ENCODE measurements at regions not wholly inside any gene's neighbourhood (a gene's known extent, or its start where the extent isn't known, plus 50 kb on each side); places are given as distances from the start of the nearest gene placed in this dataset.
"Not testable (repeated sequence)": the region's sequence is repeated elsewhere in the genome, so short reads cannot be mapped to it uniquely, and the experiment has no call there.

DNA sequence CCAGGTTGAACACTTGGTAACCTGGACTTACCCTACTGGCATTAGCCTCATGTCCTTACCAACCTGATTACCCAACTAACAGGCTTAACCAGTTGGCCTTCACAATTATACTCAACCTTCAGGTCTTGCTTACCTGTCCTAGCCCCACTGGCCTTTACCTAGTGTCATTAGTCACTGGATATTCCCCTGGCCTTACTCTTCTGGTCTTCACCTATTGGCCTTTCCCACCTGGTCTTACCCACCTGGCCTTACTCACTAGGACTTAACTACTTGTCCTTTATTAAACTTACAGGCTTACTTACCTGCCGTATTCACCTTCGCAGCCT lies 131.1 kb upstream of the ZSWIM2 start:
- Mint-ChIP-seq H3K36me3 (ENCODE audit: low read depth) (no peaks in the 10 kb centered on the region), H3K4me3 (no peak overlapping the region), H3K9me3 (peaks cover 1% of the 10 kb centered on the region), H3K4me1 (ENCODE audit: low read depth) (no peaks in the 10 kb centered on the region), H3K27me3 (ENCODE audit: insufficient read depth) (no peaks in the 10 kb centered on the region), H3K27ac (no peak overlapping the region)
- DNase-seq (ENCODE audit: low spot score), result no peak
- intact Hi-C loops (cut with micrococcal nuclease), result no loop called here

DNA sequence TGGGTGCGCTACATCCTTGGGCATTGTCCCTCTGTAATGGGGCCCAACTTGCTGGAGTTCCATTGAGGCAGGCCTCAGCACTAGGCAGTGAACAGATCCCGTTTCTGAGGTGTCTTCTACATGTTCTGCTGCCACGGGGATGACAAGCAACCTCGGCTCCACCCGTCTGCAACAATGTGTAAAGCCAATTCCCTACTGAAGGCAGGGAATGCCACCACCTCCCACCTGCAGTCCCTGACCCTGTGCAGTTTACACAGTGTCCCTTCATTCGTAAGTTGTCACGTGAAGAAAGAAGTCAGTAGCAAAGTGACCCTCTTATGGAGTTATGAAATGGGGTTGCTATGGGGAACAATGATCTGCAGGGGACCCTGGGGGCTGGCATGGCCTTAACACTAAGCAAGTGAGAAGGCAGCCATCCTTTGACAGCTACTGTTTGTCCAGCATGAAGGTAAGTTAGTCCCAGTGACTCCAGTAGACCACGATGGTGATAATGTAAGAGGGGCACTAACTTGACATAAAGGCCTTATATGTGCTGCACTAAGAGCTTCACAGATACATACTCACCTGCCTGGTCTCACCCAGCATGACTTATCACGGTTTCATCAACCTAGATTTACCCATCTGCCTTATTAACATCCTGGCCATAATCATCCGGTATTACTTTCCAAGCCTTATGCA lies 130.6 kb upstream of the ZSWIM2 start:
- Mint-ChIP-seq H3K27ac (no peak overlapping the region), H3K27me3 (ENCODE audit: insufficient read depth) (no peaks in the 10 kb centered on the region), H3K9me3 (no peaks in the 10 kb centered on the region), H3K4me3 (no peak overlapping the region), H3K36me3 (ENCODE audit: low read depth) (no peaks in the 10 kb centered on the region), H3K4me1 (ENCODE audit: low read depth) (no peaks in the 10 kb centered on the region)
- intact Hi-C loops (cut with micrococcal nuclease), result no loop called here
- no peak for DNase-seq (ENCODE audit: low spot score)

DNA sequence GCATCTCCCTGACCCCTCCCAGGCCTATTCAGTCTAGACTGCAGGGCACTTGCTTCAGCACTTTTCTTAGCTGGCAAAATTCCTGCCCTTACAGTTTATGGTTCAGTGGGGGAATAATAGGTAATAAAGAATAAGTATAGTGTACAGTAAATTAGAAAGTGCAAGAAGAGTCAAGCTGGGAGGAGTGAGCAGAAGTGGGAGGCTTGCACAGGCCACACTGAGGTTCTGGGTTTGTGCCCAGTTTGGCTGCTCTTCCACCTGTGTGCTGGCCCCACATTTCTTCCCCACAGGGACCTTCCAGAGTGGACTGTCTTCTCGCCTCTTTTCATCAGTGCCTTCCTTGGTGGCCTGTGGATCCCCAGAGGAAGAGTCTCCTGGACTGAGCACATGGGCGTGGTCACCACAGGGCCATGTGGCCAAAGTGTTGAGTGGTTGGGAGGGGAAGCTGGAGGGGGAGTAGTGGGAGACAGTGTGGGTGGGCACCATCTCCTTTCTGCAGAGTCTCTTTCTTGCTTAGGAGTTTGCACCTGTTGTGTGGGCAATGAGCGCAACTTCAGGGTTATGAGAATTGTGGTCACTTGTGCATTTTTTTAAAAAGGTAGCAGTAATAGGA lies 128.6 kb upstream of the ZSWIM2 start:
- H3K27ac Mint-ChIP-seq, result no peak overlapping the region
- no peaks in the 10 kb centered on the region for H3K4me1 Mint-ChIP-seq (ENCODE audit: low read depth)
- H3K27me3 Mint-ChIP-seq (ENCODE audit: insufficient read depth), result no peaks in the 10 kb centered on the region
- no peaks in the 10 kb centered on the region for H3K36me3 Mint-ChIP-seq (ENCODE audit: low read depth)
- intact Hi-C loops (cut with micrococcal nuclease), result no loop called here
- H3K4me3 Mint-ChIP-seq, result no peak overlapping the region
- DNase-seq (ENCODE audit: low spot score), result no peak
- no peaks in the 10 kb centered on the region for H3K9me3 Mint-ChIP-seq

DNA sequence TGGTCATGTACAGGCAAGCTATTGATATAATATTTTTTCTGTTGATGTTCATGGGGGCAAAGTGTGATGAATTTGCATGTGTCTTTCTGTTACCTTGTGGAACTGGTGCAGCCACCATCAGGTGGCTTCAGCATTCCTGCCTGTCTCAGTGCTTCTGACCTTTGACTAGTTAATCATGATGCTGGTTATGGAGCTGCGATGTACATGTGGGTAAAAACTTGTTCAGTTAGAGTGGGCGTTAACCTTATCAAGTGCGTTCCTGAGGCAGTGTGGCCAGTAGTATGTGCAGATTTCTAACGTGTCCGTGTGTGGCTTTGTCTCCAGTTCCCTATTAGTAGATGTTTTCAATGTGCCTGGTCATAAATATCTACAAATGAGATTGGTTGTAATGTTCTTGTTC lies 127.4 kb upstream of the ZSWIM2 start:
- Mint-ChIP-seq H3K4me3 (no peak overlapping the region), H3K9me3 (no peaks in the 10 kb centered on the region), H3K36me3 (ENCODE audit: low read depth) (no peaks in the 10 kb centered on the region), H3K27me3 (ENCODE audit: insufficient read depth) (no peaks in the 10 kb centered on the region), H3K4me1 (ENCODE audit: low read depth) (no peaks in the 10 kb centered on the region), H3K27ac (no peak overlapping the region)
- intact Hi-C loops (cut with micrococcal nuclease), result no loop called here
- no peak for DNase-seq (ENCODE audit: low spot score)

DNA sequence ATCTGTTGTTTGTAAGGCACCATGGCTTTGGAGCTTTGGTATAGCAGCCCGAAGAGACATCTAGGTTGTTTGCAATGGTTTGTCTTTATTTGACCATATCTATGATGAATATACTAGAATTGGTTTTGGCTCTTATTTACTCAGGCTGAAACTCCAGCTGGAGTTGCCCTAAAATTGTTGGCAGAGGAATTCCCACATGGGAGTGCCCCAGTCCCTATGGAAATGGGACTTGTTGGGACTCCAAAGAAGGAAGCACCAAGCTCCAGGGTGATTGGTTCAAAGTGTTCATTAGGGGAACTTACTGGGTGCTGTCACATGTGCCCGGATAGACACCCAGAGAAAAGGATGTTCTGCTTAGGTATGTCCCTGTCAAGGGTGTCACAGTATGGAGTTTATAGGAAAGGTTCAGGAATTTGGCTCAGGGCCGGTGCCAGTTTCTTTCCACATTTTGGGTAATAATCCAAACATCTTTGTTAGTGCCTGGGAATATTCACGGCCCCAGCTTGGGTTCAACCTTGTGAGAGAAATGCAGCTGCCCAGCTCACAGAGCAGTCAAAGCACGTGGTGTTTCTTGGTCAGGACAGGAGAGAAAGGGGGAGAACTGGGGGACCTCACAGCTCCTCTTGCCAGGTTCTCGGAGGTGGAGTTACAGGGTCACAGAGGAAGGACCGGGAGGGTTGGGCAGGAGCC lies 123.5 kb upstream of the ZSWIM2 start:
- Mint-ChIP-seq H3K27me3 (ENCODE audit: insufficient read depth) (no peaks in the 10 kb centered on the region), H3K4me3 (no peak overlapping the region), H3K36me3 (ENCODE audit: low read depth) (no peaks in the 10 kb centered on the region), H3K9me3 (no peaks in the 10 kb centered on the region), H3K4me1 (ENCODE audit: low read depth) (no peaks in the 10 kb centered on the region), H3K27ac (no peak overlapping the region)
- no peak for DNase-seq (ENCODE audit: low spot score)
- intact Hi-C loops (cut with micrococcal nuclease), result no loop called here

DNA sequence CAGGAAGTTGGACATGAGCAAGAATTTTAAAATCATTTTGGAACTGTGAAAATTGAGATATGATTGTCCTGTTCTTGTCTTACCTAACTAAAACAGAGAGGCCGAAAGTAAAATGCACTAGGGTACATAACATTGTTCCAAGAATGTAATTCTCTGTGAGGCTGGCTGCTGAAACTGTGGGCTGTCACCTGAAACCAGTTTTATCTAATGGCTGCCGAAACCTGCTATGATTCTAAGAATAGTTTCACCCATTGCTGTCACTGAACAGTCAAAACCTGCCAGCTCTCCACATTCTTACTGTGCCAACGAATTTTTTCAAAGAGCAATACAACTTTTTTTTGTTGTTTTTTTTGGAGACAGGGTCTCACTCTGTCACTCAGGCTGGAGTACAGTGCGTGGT lies 119.3 kb upstream of the ZSWIM2 start:
- H3K27ac Mint-ChIP-seq, result no peak overlapping the region
- H3K36me3 Mint-ChIP-seq (ENCODE audit: low read depth), result no peaks in the 10 kb centered on the region
- no peak overlapping the region for H3K4me3 Mint-ChIP-seq
- no peaks in the 10 kb centered on the region for H3K9me3 Mint-ChIP-seq
- DNase-seq (ENCODE audit: low spot score), result no peak
- no peaks in the 10 kb centered on the region for H3K4me1 Mint-ChIP-seq (ENCODE audit: low read depth)
- H3K27me3 Mint-ChIP-seq (ENCODE audit: insufficient read depth), result no peaks in the 10 kb centered on the region
- intact Hi-C loops (cut with micrococcal nuclease), result no loop called here

DNA sequence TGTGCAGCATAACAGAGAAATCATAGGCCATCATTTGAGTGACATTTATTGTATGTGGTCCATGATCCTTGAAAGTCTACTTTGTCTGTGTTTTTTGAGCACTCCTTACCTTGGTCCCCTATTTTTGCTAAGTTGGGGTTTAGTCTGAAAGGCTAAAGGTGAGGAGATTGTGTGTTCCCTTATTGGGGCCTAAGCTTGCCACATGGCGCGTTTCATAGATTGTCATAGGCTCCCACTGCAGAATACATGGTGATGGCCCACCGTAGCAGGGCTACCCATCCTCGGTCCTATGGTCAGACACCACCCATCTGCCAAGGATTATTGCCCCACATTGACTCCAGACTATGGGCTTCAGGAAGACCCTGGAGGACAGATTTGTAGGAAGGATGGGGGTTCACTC lies 117.0 kb upstream of the ZSWIM2 start:
- no peak for DNase-seq (ENCODE audit: low spot score)
- Mint-ChIP-seq H3K27ac (no peak overlapping the region), H3K36me3 (ENCODE audit: low read depth) (no peaks in the 10 kb centered on the region), H3K4me3 (no peak overlapping the region), H3K4me1 (ENCODE audit: low read depth) (no peaks in the 10 kb centered on the region), H3K27me3 (ENCODE audit: insufficient read depth) (no peaks in the 10 kb centered on the region), H3K9me3 (no peaks in the 10 kb centered on the region)
- intact Hi-C loops (cut with micrococcal nuclease), result no loop called here

DNA sequence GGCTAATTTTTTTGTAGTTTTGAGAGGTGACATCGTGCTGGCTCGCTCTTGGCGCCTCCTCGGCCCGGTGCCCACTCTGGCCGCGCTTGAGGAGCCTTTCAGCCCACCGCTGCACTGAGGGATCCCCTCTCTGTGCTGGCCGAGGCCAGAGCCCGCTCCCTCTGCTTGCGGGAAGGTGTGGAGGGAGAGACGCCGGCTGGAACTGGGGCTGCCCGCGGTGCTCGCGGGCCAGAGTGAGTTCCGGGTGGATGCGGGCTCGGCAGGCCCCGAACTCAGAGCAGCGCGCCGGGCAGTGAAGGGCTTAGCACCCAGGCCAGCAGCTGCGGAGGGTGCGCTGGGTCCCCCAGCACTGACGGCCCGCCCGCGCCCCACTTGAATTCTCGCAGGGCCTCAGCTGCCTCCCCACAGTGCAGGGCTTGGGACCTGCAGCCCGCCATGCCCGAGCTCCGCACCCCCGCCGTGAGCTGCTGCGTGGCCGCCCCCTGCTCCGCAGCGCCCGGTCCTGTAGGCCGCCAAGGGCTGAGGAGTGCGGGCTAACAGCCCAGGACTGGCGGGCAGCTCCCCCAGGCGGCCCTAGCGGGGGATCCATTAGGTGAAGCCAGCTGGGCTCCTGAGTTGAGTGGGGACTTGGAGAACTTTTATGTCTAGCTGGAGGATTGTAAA lies 113.2 kb upstream of the ZSWIM2 start:
- no peaks in the 10 kb centered on the region for H3K36me3 Mint-ChIP-seq (ENCODE audit: low read depth)
- H3K4me3 Mint-ChIP-seq, result no peak overlapping the region
- intact Hi-C loops (cut with micrococcal nuclease), result no loop called here

DNA sequence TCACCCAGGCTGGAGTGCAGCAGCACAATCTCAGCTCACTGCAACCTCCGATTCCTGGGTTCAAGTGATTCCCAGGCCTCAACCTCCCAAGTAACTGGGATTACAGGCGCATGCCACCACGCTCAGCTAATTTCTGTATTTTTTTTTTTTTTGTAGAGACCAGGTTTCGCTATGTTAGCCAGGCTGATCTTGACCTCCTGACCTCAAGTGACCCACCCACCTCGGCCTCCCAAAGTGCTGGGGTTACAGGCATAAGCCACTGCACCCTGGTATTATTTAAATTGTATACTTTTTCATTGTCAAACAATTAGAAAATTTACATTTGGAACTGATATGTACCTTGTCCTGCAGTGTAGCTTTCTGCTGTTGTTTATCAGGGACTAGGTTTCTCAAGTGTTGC lies 111.3 kb upstream of the ZSWIM2 start:
- DNase-seq (ENCODE audit: low spot score); H3K9me3 Mint-ChIP-seq; H3K27me3 Mint-ChIP-seq (ENCODE audit: insufficient read depth); intact Hi-C loops (cut with micrococcal nuclease); H3K4me1 Mint-ChIP-seq (ENCODE audit: low read depth); H3K27ac Mint-ChIP-seq; H3K36me3 Mint-ChIP-seq (ENCODE audit: low read depth); H3K4me3 Mint-ChIP-seq: not testable (repeated sequence)

More for the DNA sequence above, 113.2 kb upstream of the ZSWIM2 start:
- Mint-ChIP-seq H3K9me3 (no peaks in the 10 kb centered on the region), H3K27ac (no peak overlapping the region), H3K4me1 (ENCODE audit: low read depth) (no peaks in the 10 kb centered on the region), H3K27me3 (ENCODE audit: insufficient read depth) (no peaks in the 10 kb centered on the region)
- no peak for DNase-seq (ENCODE audit: low spot score)

DNA sequence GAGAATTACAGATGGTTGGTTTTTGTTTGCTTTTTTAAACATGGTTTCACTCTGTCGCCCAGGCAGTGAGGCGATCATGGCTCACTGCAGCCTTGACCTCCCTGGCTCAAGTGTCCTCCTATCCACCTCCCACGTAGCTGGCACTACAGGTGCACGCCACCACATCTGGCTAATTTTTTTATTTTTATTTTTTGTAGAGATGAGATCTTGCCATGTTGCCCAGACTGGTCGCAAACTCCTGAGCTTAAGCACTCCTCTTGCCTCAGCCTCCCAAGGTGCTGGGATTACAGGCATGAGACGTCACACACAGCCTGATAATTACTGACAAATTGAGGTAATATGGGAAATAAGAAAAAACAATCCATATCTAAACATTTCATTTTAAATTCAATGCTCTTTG lies 110.5 kb upstream of the ZSWIM2 start:
- no peaks in the 10 kb centered on the region for H3K36me3 Mint-ChIP-seq (ENCODE audit: low read depth)
- H3K4me3 Mint-ChIP-seq, result no peak overlapping the region
- intact Hi-C loops (cut with micrococcal nuclease), result no loop called here
- H3K4me1 Mint-ChIP-seq (ENCODE audit: low read depth), result no peaks in the 10 kb centered on the region
- H3K27ac Mint-ChIP-seq, result no peak overlapping the region
- no peak for DNase-seq (ENCODE audit: low spot score)
- no peaks in the 10 kb centered on the region for H3K27me3 Mint-ChIP-seq (ENCODE audit: insufficient read depth)
- no peaks in the 10 kb centered on the region for H3K9me3 Mint-ChIP-seq

DNA sequence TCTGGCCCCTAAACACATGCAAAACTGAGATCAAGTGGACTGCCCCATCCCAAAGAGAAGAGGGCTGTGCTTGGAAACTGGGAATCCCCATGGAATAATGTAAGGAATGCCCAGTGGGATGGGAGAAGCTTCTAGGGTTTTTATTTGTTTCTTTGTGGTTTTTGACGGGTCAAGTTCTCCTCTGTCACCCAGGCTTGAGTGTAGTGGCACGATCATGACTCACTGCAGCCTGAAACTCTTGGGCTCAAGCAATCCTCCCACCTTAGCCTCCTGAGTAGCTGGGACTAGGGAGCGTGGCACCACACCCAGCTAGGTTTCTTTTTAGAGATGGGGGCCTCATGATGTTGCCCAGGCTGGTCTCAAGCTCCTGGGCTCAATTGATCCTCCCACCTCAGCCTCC lies 101.7 kb upstream of the ZSWIM2 start:
- no peak for DNase-seq (ENCODE audit: low spot score)
- Mint-ChIP-seq H3K4me3 (no peak overlapping the region), H3K4me1 (ENCODE audit: low read depth) (peaks cover 9% of the 10 kb centered on the region), H3K9me3 (no peaks in the 10 kb centered on the region), H3K27me3 (ENCODE audit: insufficient read depth) (peaks cover 2% of the 10 kb centered on the region), H3K27ac (no peak overlapping the region), H3K36me3 (ENCODE audit: low read depth) (no peaks in the 10 kb centered on the region)
- intact Hi-C loops (cut with micrococcal nuclease), result no loop called here

DNA sequence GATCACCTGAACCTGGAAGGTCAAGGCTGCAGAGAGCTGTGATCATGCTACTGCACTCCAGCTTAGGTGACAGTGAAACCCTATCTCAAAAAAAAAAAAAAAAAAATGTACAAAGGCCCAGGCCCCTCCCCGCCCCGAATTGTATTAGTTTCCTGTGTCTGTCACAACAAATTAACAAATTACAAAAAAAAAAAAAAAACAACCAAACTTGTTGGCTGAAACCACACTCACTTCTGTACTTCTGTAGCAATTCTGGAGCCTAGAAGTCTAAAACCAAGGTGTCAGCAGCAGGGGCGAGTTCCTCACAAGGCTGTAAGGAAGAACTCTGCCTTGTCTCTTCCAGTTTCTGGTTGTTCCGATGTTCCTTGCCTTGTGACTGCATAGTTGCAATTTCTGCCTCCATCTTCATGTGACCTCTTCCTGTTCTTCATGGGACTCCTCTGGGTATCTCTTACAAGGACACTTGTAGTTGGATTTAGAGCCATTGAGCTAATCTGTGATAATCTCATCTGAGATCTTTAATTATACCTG lies 100.8 kb upstream of the ZSWIM2 start:
- Mint-ChIP-seq H3K4me3 (no peak overlapping the region), H3K4me1 (ENCODE audit: low read depth) (peaks cover 9% of the 10 kb centered on the region), H3K36me3 (ENCODE audit: low read depth) (no peaks in the 10 kb centered on the region), H3K9me3 (no peaks in the 10 kb centered on the region), H3K27me3 (ENCODE audit: insufficient read depth) (peaks cover 2% of the 10 kb centered on the region), H3K27ac (no peak overlapping the region)
- intact Hi-C loops (cut with micrococcal nuclease), result no loop called here
- DNase-seq (ENCODE audit: low spot score), result no peak

DNA sequence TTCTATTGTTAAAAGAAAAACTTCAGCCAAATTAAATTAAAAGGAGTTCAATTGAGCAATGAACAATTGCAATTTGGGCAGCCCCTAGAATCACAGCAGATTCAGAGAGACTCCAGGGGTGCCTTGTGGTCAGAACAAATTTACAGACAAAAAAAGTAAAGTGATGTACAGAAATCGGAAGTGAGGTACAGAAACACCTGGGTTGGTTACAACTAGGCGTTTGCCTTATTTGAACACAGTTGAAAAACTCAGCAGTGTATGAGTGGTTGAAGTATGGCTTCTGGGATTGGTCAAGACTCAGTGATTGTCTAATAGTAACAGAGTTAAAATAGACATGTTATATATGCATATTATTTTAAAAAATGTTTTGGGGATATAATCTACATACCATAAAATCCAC lies 98.5 kb upstream of the ZSWIM2 start:
- Mint-ChIP-seq H3K27ac (no peak overlapping the region), H3K4me1 (ENCODE audit: low read depth) (peaks cover 9% of the 10 kb centered on the region), H3K4me3 (no peak overlapping the region), H3K9me3 (no peaks in the 10 kb centered on the region), H3K36me3 (ENCODE audit: low read depth) (no peaks in the 10 kb centered on the region), H3K27me3 (ENCODE audit: insufficient read depth) (peaks cover 2% of the 10 kb centered on the region)
- DNase-seq (ENCODE audit: low spot score), result no peak
- intact Hi-C loops (cut with micrococcal nuclease), result no loop called here

Measured in activated T-helper 1 cell treated with anti-CD3 and anti-CD28 coated beads, Interleukin-12 subunit alpha, Interleukin-12 subunit beta, Interleukin-2, Interleukin-4 antibody, amounts not matched to agents 30 ng/mL and 10 ng/mL and 1 ng/mL, durations not matched to agents 14 hours and 24 hours and 36 hours (primary cell).